GM21423 (cell line): ENCODE measurements at regions not wholly inside any gene's neighbourhood (a gene's known extent, or its start where the extent isn't known, plus 50 kb on each side); places are given as distances from the start of the nearest gene placed in this dataset.

ENCODE experiments used
- ATAC-seq: cut with Tn5 transposase; IDR thresholded peaks from one replicate; pipeline ENCODE4 v1.9.1; 2021; ENCODE audit warnings: mild to moderate bottlenecking, moderate library complexity; ENCODE audit not compliant: unreplicated experiment

GRCh38 chr4:147347217-147347616 lies 133.7 kb upstream of the EDNRA start:
- no peak for ATAC-seq

- no peak for ATAC-seq
Observed at GRCh38 chr4:147349193-147349592, 131.7 kb upstream of the EDNRA start.

GRCh38 chr4:147351083-147351787 lies 129.7 kb upstream of the EDNRA start:
- ATAC-seq: no peak

GRCh38 chr4:147354237-147354636 lies 126.7 kb upstream of the EDNRA start:
- no peak for ATAC-seq

GRCh38 chr4:147355032-147355656 lies 125.8 kb upstream of the EDNRA start:
- no peak for ATAC-seq

GRCh38 chr4:147355847-147356246 lies 125.0 kb upstream of the EDNRA start:
- ATAC-seq: no peak

- ATAC-seq: no peak
Observed at GRCh38 chr4:147360301-147360700, 120.6 kb upstream of the EDNRA start.

- ATAC-seq: no peak
Observed at GRCh38 chr4:147361726-147362125, 119.2 kb upstream of the EDNRA start.

- no peak for ATAC-seq
Observed at GRCh38 chr4:147362938-147363337, 118.0 kb upstream of the EDNRA start.

GRCh38 chr4:147363514-147363913 lies 117.4 kb upstream of the EDNRA start:
- ATAC-seq: no peak

- no peak for ATAC-seq
Observed at GRCh38 chr4:147365396-147365795, 115.5 kb upstream of the EDNRA start.

GRCh38 chr4:147366164-147366563 lies 114.7 kb upstream of the EDNRA start:
- no peak for ATAC-seq

- no peak for ATAC-seq
Observed at GRCh38 chr4:147367891-147368290, 113.0 kb upstream of the EDNRA start.

GRCh38 chr4:147368948-147369347 lies 111.9 kb upstream of the EDNRA start:
- ATAC-seq: no peak

GRCh38 chr4:147370473-147370872 lies 110.4 kb upstream of the EDNRA start:
- ATAC-seq: no peak

GRCh38 chr4:147370881-147371280 lies 110.0 kb upstream of the EDNRA start:
- ATAC-seq: no peak

GRCh38 chr4:147371661-147372060 lies 109.2 kb upstream of the EDNRA start:
- no peak for ATAC-seq

- no peak for ATAC-seq
Observed at GRCh38 chr4:147378780-147379179, 102.1 kb upstream of the EDNRA start.

- no peak for ATAC-seq
Observed at GRCh38 chr4:147381749-147382148, 99.1 kb upstream of the EDNRA start.

- no peak for ATAC-seq
Observed at GRCh38 chr4:147388018-147388417, 92.9 kb upstream of the EDNRA start.

GRCh38 chr4:147396105-147396504 lies 84.8 kb upstream of the EDNRA start:
- ATAC-seq: no peak

- ATAC-seq: no peak
Observed at GRCh38 chr4:147398556-147398955, 82.3 kb upstream of the EDNRA start.

- no peak for ATAC-seq
Observed at GRCh38 chr4:147400721-147401120, 80.2 kb upstream of the EDNRA start.
